HG02798 (cell line): ENCODE measurements at regions not wholly inside any gene's neighbourhood (a gene's known extent, or its start where the extent isn't known, plus 50 kb on each side); places are given as distances from the start of the nearest gene placed in this dataset.

Experiments used
- ATAC-seq: cut with Tn5 transposase; IDR thresholded peaks from one replicate; pipeline ENCODE4 v1.9.1; 2021; ENCODE audit warnings: mild to moderate bottlenecking; ENCODE audit not compliant: unreplicated experiment, poor library complexity

DNA sequence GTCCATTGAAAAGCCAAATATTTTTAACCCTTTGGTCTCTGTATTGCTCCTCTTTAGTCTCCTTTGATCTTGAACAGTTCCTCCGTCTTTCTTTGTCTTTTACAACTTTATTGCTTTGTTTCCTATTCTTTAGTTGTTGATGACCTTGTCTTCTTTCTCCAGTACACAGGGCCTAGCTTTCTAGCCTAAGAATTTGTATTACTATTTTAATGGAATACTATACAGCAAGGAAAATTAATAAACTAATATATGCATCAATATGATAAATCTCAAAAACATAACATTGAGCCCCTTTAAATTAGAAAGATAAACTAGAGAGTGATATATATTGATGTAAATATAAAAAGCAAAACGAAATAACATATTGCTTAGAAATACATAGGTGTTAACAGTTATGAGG lies 88.7 kb downstream of the NR1D2 start:
- no peak for ATAC-seq

- no peak for ATAC-seq
Measured at GRCh38 chr3:24034464-24034863, 89.4 kb downstream of the NR1D2 start.

- ATAC-seq = no peak
Measured at GRCh38 chr3:24037971-24038370, 92.9 kb downstream of the NR1D2 start.

GRCh38 chr3:24040311-24040710 lies 95.2 kb downstream of the NR1D2 start:
- ATAC-seq = no peak

DNA sequence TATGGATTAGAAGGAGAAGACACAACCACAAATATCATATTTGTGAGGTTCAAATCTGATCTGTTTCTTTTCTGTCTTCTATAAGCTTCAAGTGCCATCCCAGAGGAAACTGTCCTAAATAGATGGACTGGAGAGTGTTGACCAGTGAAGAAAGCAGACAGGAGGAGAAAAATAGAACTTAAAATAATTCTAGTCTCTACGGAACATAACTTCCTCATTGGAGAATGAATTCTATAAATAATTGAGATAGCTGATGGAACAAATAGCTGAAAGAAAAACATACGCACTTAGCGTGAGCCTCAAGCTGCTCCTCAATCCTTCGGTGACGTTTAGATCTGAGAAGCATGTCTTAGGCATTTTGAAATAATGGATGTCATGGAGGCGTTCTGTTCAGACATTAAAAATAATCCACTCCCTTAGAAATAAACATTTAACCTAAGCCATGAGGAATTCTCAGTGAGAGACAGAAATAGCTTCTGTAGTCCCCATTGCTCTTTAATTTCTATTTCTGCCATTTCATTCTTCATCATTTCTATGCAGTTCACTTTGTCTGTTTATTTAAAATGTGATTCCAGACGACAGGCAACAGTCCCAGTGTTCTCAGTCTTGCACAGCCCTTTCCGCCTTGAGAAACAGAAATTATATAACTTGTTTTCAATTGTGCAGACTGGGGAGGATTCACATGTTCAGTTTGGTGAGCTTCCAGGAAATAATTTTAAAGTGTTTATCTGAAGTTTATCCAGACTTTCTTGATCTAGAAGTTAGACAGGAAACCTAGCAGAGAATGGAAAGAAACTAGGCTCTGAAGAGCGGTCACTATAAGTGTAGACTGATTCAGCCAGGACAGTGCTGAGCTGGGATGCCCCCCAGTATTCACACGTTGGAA lies 97.3 kb downstream of the NR1D2 start:
- no peak for ATAC-seq

DNA sequence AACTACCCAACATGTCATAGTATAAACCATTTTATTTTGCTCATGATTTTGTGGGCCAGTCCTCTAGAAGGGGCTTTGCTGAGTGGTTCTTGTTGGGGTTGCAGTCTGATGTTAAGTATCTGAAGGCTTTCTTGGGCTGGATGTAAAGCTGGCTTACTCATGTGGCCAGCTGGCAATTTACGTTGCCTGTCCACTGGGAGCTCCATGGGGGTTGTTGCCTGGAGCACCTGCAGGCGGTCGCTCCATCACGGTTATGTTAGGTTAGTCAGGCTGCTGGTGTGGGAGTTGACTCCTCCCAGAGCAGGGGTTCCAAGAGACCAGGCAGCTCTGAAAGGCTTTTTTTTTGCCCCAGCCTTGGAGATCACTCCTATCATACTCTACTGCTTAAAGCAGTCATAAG lies 98.1 kb downstream of the NR1D2 start:
- ATAC-seq = no peak

- ATAC-seq = no peak
Measured at GRCh38 chr3:24043985-24044384, 98.9 kb downstream of the NR1D2 start.

DNA sequence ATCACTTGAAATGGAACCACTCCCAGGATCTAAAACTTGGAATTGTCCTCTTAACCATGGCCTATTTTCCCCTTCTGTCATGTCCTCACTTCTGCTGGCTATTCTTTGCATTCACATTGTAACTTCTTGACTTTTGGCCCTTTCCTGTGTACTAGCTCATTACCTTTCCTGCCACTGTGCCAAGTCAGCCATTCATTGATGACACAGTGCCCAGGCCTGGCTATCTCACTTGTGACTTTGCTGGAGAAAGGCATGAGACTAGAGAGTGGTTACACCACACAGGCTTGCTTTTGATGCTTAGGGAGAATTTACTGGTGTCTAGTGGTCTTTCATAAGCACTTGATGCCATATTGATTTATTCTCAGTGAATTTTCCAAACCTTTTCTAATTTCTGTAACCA lies 101.1 kb downstream of the NR1D2 start:
- no peak for ATAC-seq

GRCh38 chr3:24047513-24047912 lies 102.4 kb downstream of the NR1D2 start:
- peak; percentile 44 for ATAC-seq

- ATAC-seq = no peak
Measured at GRCh38 chr3:24048843-24049242, 103.8 kb downstream of the NR1D2 start.

DNA sequence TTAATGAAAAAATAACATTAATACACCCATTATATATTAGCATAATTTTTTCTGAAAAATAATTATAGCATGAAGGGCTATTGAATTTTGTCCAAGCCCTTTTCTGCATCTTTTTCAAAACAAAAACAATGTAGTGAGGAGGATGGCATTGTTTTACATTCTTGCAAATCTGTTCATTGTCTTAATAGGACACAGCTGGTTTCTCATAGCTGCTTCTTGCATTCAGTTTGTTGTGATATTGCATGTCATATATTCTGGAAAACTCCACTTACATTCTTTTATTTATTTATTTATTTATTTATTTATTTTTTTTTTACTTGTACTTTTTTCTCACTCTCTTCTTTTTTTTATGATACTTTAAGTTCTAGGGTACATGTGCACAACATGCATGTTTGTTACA lies 107.4 kb downstream of the NR1D2 start:
- ATAC-seq = no peak

GRCh38 chr3:24058940-24059705 lies 114.0 kb downstream of the NR1D2 start:
- no peak for ATAC-seq

DNA sequence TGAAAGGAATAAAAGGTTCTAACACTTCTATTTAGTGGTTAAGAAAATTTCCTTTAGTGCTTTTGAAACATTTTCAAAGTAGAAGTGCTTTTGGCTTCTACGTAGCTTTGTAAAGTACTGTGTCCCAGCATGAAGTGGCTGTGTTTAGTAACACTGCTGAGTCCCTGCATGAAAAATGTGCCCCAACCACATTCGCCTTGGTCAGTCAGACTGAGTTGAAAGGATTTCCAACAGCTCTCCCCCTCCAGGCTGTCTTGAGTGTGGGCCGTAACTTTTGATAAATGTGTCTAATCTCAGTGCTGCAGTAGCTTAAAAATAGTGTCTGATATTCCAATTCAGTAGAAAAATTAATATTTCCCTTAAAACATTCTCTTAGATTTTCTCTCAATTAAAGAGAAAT lies 115.0 kb downstream of the NR1D2 start:
- ATAC-seq = no peak

DNA sequence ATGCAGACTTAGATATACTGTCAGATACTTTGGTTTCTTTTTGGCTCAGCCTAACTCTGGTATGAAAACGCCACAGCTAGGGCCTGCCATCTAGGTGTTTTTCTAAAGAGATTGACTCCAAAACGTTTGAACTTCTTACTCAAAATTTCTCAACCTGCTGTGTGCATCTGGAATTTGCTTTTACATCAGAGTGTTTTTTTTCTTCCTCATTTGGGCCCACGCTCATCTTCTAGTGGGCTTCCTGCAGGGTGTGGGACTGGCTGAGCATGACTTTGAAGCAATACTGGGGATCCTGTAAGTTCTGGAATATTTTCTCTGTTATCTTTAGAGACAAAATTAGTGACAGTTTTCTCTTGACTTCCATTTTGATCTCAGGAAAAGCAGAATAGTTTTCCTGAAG lies 117.8 kb downstream of the NR1D2 start:
- ATAC-seq = no peak
